ENCODE measurements at regions not wholly inside any gene's neighbourhood (a gene's known extent, or its start where the extent isn't known, plus 50 kb on each side); places are given as distances from the start of the nearest gene placed in this dataset.

DNA sequence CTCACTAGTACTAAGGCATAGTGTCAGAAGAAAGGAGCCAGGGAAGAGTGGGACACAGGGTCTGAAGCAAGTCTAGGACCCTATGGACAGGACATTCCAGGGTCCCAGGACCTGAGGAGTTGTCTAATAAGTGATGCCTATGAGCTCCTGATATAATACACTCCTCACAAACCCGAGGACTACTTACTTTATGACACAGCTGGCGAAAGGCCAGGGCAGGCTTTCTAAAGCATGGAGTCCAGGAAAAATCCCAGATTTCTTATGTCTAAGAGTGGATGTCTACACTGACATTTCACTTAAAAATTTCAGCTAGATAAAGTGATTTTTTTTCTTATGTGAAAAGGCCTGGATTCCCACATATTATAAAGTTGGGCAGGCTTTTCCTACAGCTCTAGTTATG, 502.2 kb upstream of the SETBP1 start:
- Mint-ChIP-seq H3K4me1 (ENCODE audit: low read depth) (no peaks in the 10 kb centered on the region), H3K27me3 (ENCODE audit: low read depth) (no peaks in the 10 kb centered on the region), H3K36me3 (ENCODE audit: low read depth) (no peaks in the 10 kb centered on the region), H3K27ac (no peak overlapping the region), H3K9me3 (ENCODE audit: insufficient read depth) (peaks cover 4% of the 10 kb centered on the region), H3K4me3 (no peak overlapping the region)
- CTCF ChIA-PET: no interaction called here
- POLR2A ChIA-PET: no interaction called here
- DNase-seq: no peak
- ATAC-seq: no peak

DNA sequence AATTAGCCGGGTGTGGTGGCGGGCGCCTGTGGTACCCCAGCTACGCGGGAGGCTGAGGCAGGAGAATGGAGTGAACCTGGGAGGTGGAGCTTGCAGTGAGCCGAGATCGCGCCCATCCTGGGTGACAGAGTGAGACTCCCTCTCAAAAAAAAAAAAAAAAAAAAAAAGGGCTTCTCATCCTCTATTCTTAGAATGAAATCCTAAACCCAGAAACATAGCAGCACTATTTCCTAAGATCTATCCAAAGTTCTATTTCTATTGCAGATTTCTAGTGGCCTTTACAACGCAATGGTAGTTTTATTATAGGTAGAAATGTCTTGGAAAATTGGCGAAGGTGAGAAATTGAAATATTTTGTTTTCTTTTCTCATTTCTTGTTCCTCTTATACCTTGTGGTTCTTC, 501.0 kb upstream of the SETBP1 start:
- no peak overlapping the region for H3K27ac Mint-ChIP-seq
- H3K4me1 Mint-ChIP-seq (ENCODE audit: low read depth): no peaks in the 10 kb centered on the region
- H3K4me3 Mint-ChIP-seq: no peak overlapping the region
- no peaks in the 10 kb centered on the region for H3K27me3 Mint-ChIP-seq (ENCODE audit: low read depth)
- ATAC-seq (no peak), DNase-seq (no peak)
- CTCF ChIA-PET: no interaction called here
- no peaks in the 10 kb centered on the region for H3K36me3 Mint-ChIP-seq (ENCODE audit: low read depth)
- H3K9me3 Mint-ChIP-seq (ENCODE audit: insufficient read depth): peaks cover under 1% of the 10 kb centered on the region
- POLR2A ChIA-PET: no interaction called here

DNA sequence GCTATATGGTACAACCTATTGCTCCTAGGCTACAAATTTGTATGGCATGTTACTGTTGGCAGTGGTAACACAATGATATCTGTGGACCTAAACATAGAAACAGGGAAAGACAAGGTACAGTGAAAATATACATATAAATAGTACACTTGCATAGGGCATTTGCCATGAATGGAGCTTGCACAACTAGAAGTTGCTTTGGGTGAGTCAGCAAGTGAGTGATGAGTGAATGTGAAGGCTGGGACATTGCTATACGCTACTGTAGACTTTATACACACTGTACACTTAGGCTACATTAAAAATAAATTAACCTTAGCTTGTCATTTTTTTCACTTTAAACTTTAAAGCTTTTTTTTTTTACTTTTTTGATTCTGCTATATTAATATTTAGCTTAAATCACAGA, 500.0 kb upstream of the SETBP1 start:
- Mint-ChIP-seq H3K27me3 (ENCODE audit: low read depth) (no peaks in the 10 kb centered on the region), H3K36me3 (ENCODE audit: low read depth) (no peaks in the 10 kb centered on the region), H3K27ac (no peak overlapping the region), H3K4me1 (ENCODE audit: low read depth) (no peaks in the 10 kb centered on the region), H3K9me3 (ENCODE audit: insufficient read depth) (no peaks in the 10 kb centered on the region), H3K4me3 (no peak overlapping the region)
- no peak for DNase-seq
- ChIA-PET POLR2A (interaction anchor here (0.5 kb wide), 1 partner anchor 137 kb away, joined by 3 read pairs; no protein-coding TSS in a partner anchor), CTCF (no interaction called here)
- ATAC-seq: no peak

DNA sequence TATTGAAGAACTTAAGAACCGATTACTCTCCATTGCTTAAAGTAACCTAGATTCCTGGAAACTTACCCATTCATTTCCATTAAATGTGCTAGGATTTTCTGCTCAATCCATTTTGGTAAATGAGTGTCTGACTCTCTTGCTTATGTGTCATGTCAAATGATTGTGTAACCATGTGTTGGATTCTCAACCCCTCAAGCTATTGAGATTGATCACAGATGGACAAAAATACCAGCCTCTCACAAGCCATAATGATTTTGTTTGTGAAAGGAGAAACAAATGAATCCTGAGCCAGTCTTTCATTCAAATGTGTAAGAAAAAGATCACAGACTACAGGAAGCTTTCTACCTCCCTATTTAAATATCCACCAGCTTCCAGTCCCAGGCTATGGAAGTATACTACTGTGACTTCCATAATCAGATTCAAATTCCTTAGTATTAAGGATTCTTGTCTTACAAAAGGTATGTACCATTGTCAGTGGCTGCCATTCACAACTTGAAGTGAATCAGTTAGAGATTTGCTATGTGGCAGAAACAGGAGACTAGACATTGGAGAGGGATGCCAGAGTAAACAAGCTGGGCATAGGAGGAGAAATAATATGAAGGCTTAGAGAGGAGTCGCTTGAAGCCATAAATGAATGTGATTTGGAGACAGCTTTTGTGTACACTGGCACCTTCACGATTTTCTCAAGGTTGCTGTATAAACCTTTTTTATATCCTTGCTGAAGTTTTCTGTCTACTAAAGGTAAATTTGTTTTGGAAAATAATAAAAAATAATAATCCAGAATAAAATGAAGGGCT, 498.5 kb upstream of the SETBP1 start:
- H3K27ac Mint-ChIP-seq: no peak overlapping the region

DNA sequence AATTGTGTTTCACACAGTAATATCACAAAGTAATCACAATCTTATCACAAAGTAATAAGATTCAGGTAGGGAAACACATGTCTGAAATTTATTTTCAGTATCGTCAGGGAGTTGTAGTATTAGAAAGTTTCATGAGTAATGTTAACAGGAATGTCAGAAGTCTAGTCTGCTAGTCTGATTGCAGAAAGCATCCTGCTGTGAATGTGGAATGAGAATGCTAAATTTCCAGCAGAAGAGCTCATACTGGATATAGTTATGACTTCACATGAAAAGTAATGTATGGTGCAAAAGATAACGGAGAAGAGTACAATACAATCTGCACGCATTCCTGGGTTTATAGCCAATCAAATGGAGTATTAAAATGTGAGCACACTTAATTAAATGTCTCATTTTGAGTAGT, 494.7 kb upstream of the SETBP1 start:
- H3K27me3 Mint-ChIP-seq (ENCODE audit: low read depth): peaks cover 3% of the 10 kb centered on the region
- no peaks in the 10 kb centered on the region for H3K4me1 Mint-ChIP-seq (ENCODE audit: low read depth)
- DNase-seq (no peak), ATAC-seq (no peak)
- H3K4me3 Mint-ChIP-seq: no peak overlapping the region
- ChIA-PET POLR2A (no interaction called here), CTCF (no interaction called here)
- no peak overlapping the region for H3K27ac Mint-ChIP-seq
- H3K36me3 Mint-ChIP-seq (ENCODE audit: low read depth): no peaks in the 10 kb centered on the region
- no peaks in the 10 kb centered on the region for H3K9me3 Mint-ChIP-seq (ENCODE audit: insufficient read depth)

More for the DNA sequence above, 498.5 kb upstream of the SETBP1 start:
- no peaks in the 10 kb centered on the region for H3K4me1 Mint-ChIP-seq (ENCODE audit: low read depth)
- no peak for ATAC-seq
- ChIA-PET CTCF (no interaction called here), POLR2A (no interaction called here)
- no peak for DNase-seq
- no peaks in the 10 kb centered on the region for H3K36me3 Mint-ChIP-seq (ENCODE audit: low read depth)
- H3K9me3 Mint-ChIP-seq (ENCODE audit: insufficient read depth): no peaks in the 10 kb centered on the region
- no peak overlapping the region for H3K4me3 Mint-ChIP-seq
- H3K27me3 Mint-ChIP-seq (ENCODE audit: low read depth): no peaks in the 10 kb centered on the region

DNA sequence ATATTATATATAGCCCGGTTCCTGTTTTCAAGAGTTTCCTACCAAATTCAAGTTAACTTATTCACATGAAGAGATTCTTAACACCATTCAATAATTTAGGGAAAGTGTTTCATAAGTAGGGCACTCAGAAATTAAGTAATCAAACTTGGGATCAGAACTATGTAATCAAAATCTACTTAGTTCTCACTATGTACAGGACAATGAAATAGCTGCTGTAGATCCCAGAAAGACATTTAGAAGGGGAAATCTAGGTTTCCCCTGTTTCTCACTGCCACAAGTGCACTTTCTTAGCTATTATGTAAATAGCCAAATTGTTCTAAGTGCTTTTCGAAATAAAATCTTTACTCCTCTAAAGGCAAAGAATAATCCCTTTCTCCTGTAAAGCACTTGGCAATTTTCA, 493.6 kb upstream of the SETBP1 start:
- POLR2A ChIA-PET: no interaction called here

DNA sequence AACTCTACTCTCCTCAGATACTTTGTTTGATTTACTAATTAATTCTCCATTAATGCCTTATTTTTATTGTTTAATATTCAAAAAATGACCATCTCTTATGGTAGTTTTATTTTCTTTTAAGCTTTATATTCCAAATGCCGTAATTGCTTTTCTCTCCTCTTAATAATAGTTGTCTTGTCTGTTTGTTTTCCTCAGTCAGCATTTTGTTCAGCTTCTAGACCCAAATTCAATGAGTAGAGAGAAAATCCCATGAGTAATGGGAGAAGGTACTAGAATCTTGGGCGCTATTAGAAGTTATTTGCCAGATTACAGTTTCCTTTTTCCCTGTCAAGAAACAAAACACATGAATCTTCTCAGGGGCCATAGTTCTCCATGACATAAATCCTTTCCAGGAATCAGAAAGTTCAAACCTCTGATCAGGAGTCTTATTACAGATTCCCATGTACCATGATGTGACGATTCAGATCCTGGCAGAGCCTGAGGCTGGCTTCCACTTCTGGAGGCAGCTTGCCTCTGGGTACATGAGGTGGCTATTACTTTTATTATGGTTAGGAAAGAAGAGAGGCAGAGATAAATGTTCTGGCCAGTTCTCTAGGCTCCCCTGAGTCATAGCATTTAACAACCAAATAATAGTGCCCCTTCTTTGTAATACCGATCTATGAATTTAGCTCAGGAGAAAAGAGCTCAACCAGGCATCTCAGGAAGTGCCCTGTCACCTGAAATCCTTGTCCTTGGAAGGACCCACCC, 485.1 kb upstream of the SETBP1 start:
- ATAC-seq (no peak), DNase-seq (no peak)
- Mint-ChIP-seq H3K36me3 (ENCODE audit: low read depth) (no peaks in the 10 kb centered on the region), H3K27ac (no peak overlapping the region), H3K4me1 (ENCODE audit: low read depth) (no peaks in the 10 kb centered on the region), H3K9me3 (ENCODE audit: insufficient read depth) (no peaks in the 10 kb centered on the region), H3K4me3 (no peak overlapping the region), H3K27me3 (ENCODE audit: low read depth) (no peaks in the 10 kb centered on the region)
- CTCF ChIA-PET: no interaction called here
- POLR2A ChIA-PET: no interaction called here

More for the DNA sequence above, 493.6 kb upstream of the SETBP1 start:
- no peak overlapping the region for H3K4me3 Mint-ChIP-seq
- ATAC-seq (no peak), DNase-seq (no peak)
- H3K36me3 Mint-ChIP-seq (ENCODE audit: low read depth): no peaks in the 10 kb centered on the region
- H3K4me1 Mint-ChIP-seq (ENCODE audit: low read depth): no peaks in the 10 kb centered on the region
- no peak overlapping the region for H3K27ac Mint-ChIP-seq
- H3K9me3 Mint-ChIP-seq (ENCODE audit: insufficient read depth): no peaks in the 10 kb centered on the region
- CTCF ChIA-PET: interaction anchor here (0.6 kb wide), 1 partner anchor 31 kb away, joined by 3 read pairs; no protein-coding TSS in a partner anchor
- H3K27me3 Mint-ChIP-seq (ENCODE audit: low read depth): peaks cover 3% of the 10 kb centered on the region

DNA sequence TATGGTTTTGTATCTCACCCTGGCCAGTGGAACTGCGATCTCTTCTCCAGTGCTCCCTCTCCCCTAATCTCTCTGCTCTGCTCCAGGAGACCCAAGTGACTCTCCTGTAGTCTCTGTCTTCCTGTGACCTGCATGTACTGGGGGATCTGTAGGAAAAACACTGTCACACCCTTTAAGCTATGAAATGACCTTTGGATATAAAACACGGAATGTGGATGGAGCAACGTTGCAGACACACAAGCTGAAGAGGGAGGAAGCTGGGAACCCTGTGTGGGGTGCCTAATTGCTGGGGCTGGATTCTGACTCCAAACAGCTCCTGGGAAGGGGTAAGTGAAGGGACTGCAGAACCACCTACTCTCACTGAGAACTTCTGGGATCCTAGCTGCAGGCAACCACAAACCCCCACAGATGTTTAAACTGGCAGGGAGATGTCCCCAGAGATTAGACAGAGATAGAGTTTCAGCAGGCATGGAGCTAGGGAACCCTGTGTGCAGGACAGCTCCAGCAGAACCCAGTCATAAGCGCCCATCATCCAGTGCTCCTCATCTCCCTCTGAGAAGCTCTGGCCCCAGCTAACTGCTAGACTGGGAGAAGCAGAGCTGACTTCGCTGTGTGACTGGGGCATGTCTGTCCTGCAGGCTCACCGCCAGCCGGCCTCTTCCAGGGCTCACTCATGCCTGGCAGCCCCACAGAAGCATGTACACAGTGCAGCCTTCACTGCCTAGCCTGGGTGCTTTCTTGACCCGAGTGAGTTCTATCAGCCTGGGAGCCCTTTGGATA, 482.7 kb upstream of the SETBP1 start:
- Mint-ChIP-seq H3K9me3 (ENCODE audit: insufficient read depth) (no peaks in the 10 kb centered on the region), H3K4me1 (ENCODE audit: low read depth) (no peaks in the 10 kb centered on the region), H3K36me3 (ENCODE audit: low read depth) (no peaks in the 10 kb centered on the region), H3K27me3 (ENCODE audit: low read depth) (no peaks in the 10 kb centered on the region), H3K4me3 (no peak overlapping the region), H3K27ac (no peak overlapping the region)
- ChIA-PET POLR2A (no interaction called here), CTCF (no interaction called here)
- ATAC-seq: no peak
- no peak for DNase-seq

DNA sequence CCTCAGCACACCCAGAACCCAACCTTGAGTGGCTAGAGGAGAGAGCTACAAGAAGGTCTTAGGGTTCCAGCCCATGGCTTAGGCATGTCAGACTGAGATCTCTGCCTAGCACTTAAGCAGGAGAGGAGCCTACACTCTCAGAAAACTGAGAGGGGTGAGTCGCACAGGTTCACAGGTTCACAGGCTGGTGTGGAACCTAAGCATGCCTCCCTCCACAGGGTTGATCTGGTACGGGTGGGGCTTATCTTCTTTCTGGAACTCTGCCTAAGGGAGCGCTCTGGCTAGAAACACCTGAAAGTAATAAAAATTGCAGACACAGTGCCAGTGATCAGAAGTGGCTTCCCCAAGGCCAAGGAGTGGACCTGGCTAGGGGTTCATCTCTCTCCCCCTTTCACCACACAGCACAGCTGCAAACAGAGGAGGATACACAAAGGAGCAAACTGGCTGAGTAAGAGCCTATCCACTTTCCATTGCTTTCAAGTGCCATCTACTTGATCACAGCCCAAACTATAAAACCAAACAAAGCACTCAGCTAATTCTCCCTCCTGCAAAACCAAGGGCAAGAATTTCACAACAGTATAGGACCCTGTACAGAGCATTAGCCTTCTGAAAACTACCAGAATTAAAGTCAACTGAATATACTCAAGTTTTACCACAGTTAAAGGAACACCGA, 481.9 kb upstream of the SETBP1 start:
- Mint-ChIP-seq H3K36me3 (ENCODE audit: low read depth) (no peaks in the 10 kb centered on the region), H3K4me3 (no peak overlapping the region), H3K27me3 (ENCODE audit: low read depth) (no peaks in the 10 kb centered on the region), H3K4me1 (ENCODE audit: low read depth) (no peaks in the 10 kb centered on the region), H3K9me3 (ENCODE audit: insufficient read depth) (no peaks in the 10 kb centered on the region), H3K27ac (no peak overlapping the region)
- DNase-seq (no peak), ATAC-seq (no peak)
- CTCF ChIA-PET: no interaction called here
- POLR2A ChIA-PET: no interaction called here

DNA sequence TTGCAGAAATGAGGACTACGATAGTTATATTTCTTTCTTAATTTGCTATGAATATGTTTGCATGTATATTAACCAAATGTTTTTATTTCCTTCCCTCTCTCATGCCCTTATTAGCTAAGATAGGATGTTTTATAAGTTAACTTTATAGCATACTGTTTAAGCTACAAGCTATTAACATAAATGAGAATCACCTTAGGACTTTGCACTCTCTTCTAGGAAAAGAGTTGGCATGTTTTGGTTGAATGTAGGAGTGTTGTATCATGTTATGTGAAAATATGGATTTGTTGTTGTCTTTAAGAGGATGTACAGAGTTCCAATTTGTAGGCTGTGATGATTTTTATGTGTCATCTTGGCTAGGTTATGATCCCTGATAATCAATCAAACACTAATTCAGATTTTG, 467.4 kb upstream of the SETBP1 start:
- H3K4me1 Mint-ChIP-seq (ENCODE audit: low read depth): no peaks in the 10 kb centered on the region
- no peaks in the 10 kb centered on the region for H3K36me3 Mint-ChIP-seq (ENCODE audit: low read depth)
- no peaks in the 10 kb centered on the region for H3K9me3 Mint-ChIP-seq (ENCODE audit: insufficient read depth)
- ATAC-seq (no peak), DNase-seq (no peak)
- no peaks in the 10 kb centered on the region for H3K27me3 Mint-ChIP-seq (ENCODE audit: low read depth)
- CTCF ChIA-PET: no interaction called here
- no peak overlapping the region for H3K27ac Mint-ChIP-seq
- POLR2A ChIA-PET: no interaction called here
- H3K4me3 Mint-ChIP-seq: no peak overlapping the region

DNA sequence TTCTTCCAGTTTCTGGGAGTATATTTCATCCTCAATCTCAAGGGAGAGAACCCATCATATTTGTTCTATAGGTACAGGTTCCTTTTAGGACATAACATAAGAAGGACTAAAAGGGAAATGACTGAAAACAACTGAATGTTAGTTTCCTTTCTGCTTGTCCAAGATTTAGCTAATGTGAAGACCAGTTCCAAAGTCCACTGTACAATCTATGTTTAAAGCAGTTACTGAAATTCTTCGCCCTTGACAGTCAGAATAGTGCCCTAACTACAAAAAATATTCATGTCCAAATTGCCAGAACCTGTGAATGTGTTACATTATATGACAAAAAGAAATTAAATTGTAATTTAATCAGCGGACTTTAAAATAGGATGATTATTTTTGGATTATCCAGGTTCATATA, 466.3 kb upstream of the SETBP1 start:
- no peak for ATAC-seq
- CTCF ChIA-PET: no interaction called here
- Mint-ChIP-seq H3K27ac (no peak overlapping the region), H3K4me3 (no peak overlapping the region), H3K9me3 (ENCODE audit: insufficient read depth) (no peaks in the 10 kb centered on the region), H3K27me3 (ENCODE audit: low read depth) (no peaks in the 10 kb centered on the region), H3K36me3 (ENCODE audit: low read depth) (no peaks in the 10 kb centered on the region), H3K4me1 (ENCODE audit: low read depth) (no peaks in the 10 kb centered on the region)
- POLR2A ChIA-PET: no interaction called here
- no peak for DNase-seq

DNA sequence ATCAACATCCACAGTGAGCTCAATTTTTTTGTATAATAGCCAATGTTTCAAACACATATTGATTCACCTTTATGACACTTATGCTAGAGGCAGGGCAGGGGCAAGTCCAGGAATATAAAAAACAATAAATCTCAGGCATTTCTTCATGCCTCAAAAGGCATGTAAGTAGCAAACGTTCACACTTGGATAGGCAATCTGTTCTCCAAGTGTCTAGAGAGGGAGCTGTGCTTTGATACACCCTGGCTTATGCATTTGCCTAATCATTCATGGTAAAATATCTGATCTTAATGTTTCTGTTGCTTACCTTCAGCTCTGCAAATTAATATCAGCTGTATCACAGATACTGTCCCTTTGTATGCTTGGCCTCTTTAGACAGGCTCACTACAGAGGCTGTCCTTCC, 464.5 kb upstream of the SETBP1 start:
- POLR2A ChIA-PET: interaction anchor here (0.5 kb wide), 1 partner anchor 414 kb away, joined by 3 read pairs; no protein-coding TSS in a partner anchor
- Mint-ChIP-seq H3K4me3 (no peak overlapping the region), H3K4me1 (ENCODE audit: low read depth) (no peaks in the 10 kb centered on the region)

More for the DNA sequence above, 464.5 kb upstream of the SETBP1 start:
- DNase-seq: no peak
- Mint-ChIP-seq H3K27me3 (ENCODE audit: low read depth) (no peaks in the 10 kb centered on the region), H3K36me3 (ENCODE audit: low read depth) (no peaks in the 10 kb centered on the region), H3K27ac (no peak overlapping the region), H3K9me3 (ENCODE audit: insufficient read depth) (no peaks in the 10 kb centered on the region)
- CTCF ChIA-PET: no interaction called here
- no peak for ATAC-seq
